NCI-H1694 treated with DMSO at 0.1 percent for 48 hours (cell line): ENCODE measurements at regions not wholly inside any gene's neighbourhood (a gene's known extent, or its start where the extent isn't known, plus 50 kb on each side); places are given as distances from the start of the nearest gene placed in this dataset.

Experiments
- DNase-seq: peaks from one replicate; lab custom pipeline; 2025; lab: John Stamatoyannopoulos, UW

DNA sequence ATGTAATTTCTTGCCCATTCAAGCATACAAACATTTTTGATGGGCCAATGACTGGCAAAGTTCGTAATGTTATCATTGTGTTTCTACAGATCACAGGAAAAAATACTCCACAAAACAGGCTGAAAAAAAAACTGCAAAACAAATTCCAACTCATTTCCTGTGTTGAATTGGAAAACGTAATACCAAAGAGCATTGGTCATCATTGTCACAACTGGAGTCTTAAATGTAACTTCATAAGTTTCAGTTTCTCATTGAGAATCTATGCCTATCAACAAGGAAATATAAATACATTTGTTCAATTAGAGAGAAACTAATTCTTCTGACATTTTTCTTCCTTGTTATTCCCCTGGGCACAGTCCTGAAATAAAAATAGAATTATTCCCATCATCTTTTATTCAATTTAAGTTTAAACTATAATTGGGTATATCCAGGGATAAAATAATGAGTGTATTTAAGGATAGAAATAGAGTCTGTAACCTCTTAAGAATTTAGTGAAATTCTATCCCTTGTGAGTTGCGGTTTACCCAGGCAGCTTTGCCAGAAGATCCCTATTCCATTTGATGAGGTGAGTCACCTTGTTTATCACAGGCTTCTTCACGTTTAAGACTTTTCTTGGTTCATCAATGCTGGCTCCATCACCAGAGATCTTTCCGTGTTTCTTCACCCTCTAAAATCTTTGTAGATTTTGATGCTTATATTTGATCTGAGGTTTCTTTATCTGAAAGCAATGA lies 112.7 kb upstream of the ITGA1 start:
- no peak for DNase-seq

DNA sequence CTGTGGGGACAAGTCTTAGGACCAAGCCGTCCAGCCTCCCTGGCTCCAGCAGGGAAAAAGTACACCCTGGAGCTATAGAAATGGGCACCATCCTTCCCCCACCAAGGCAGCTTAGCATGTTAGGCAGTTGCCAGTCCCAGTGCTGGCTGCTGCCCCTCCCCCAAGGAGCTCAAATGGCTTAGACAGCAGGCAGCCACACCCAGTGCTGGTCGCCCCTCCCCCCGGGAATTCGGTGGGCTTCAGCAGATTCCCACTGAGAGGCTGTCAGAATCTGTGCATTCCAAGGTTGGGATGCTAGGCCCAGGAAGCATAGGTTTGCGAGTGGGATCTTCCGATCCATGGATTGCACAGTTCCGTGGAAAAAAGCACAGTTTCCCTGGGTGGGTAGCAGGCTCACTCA lies 105.2 kb upstream of the ITGA1 start:
- DNase-seq: no peak

- no peak for DNase-seq
These were observed 103.7 kb upstream of the ITGA1 start for GRCh38 chr5:52684051-52684450.

DNA sequence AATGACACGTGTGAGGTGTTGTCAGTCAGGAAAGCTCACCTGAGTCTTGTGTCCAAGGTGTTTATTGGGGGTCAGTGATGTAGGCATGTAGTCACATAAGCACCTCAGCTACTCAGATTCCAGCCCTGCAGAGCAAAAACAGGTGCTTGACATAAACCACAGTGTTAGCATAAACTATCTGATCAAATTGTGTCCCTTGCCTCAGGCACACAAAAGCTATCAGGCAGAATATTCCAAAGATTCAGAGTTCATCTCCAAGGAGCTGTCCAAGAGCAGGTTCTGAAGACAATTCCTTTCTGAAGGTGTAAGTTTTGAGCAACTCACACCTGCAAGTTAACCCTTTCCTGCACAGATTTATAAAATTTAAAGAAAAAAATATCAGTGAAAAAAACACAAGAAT lies 102.2 kb upstream of the ITGA1 start:
- DNase-seq: no peak

GRCh38 chr5:52685971-52686370 lies 101.7 kb upstream of the ITGA1 start:
- DNase-seq: no peak

DNA sequence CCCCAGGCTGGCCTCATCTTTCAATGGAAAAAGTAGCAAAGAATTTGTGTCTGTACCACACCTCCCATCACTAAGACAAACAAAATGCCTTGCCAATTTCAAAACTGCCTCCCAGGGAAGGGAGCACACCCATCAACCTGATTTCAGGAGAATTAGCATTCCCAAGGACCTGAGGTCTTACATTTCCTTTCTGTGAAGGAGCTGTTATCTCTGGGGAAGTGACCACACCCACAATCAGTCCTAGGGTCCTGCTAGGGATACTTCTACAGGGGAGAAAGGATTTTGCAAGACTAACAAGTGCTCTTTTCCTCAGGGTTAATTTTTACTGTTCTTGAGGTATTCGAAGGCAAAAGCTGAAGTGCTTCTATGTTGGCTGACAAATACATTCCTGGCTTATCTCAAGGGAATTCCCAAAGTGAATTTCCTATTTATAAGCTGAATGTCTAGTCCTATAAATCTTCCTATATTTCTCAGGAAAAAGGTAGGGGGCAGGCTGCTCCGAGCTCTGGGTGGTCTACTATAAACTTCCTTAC lies 97.4 kb upstream of the ITGA1 start:
- no peak for DNase-seq

DNA sequence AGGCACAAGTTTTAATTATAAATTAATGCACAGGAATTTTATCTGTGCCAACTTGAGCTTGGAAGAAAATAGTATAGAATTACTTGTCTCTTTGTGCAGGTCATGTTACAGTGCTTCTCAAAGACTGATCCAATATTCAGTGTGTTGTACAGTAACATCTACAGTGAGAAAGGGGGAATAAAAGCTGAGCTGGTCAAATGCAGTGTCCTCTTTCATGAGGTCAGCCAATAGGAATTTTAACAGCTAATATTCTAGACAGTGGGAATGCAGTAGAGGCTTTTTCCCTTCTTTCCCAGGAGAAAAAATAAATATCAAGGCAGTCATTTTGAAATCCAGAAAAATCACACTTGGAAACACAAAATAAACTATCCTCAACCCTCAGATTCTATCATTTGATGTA lies 95.7 kb upstream of the ITGA1 start:
- no peak for DNase-seq

DNA sequence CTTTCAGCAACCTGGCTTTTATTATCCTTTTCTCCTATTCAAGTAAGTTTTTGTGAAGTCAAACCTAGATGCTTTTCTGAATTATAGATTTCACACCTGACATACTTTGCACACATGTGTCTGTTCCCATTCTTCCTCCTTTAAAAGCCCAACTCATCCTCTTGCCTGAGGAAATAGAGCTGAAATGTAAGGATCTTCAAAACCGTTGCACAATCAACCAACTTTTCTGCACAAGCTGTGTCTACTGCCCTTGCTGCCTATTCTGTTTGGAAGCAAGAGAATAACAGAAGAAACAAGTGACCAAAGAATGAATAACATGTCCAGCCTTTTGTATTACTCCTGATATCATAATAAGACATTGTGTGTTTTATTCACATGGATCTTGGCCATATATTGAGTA lies 95.1 kb upstream of the ITGA1 start:
- no peak for DNase-seq

DNA sequence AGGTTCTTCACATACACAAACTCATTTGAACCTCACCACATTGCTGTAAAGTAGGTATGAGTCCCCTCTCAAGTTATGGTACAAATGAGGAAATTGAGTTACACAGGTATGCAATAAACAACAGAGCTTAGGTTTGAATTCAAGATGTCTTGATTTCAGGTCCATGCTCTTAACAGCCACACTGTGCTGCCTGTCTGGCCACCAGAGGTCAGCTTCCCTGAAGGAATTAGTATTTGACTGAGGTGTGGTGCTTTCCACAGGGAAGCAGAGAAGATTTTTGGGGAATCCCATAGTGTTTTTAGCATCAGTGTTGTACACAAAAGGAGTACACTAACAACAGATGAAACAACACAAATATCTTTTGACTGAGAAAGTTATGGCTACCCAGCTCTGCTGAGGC lies 94.4 kb upstream of the ITGA1 start:
- DNase-seq: no peak

- no peak for DNase-seq
These were observed 93.9 kb upstream of the ITGA1 start for GRCh38 chr5:52693836-52694235.

- no peak for DNase-seq
These were observed 93.1 kb upstream of the ITGA1 start for GRCh38 chr5:52694648-52695047.

DNA sequence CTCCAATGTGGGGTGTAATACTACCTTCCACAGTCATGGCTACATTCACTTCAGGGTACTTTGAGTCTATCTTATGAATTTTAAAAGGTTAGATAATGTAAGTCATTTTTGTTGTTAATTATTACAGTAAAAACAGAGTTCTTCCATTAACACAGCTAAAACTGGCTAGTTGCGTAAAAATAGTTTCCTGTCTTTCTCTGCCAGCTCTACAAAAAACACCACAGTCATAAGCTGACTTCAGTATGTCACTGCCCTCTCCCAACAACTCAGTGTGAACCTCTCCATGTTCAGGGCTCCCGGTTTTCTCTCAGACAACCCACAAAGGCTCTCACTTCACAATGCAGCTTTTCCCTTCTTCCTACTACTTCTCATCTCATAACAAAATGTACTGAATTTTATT lies 84.8 kb upstream of the ITGA1 start:
- no peak for DNase-seq

GRCh38 chr5:52703321-52703720 lies 84.4 kb upstream of the ITGA1 start:
- DNase-seq: no peak

DNA sequence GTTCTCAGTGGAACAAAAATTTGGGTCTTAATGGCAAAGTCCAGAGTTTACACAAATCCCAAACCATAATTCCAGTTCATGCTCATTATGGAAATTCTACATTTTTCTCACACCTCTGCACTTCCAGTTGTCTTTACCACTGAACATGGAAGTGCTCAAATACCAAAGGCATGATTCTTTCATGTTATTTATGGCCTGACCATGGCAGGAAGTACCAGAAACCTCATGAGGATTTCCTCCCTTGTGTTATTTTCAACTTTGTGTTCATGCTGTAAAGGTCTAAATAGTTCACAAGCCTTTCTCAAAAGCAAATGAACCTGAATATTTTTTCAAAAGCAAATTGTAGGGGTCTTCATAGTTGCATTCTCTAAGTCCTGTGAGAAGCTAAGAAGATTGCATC lies 82.0 kb upstream of the ITGA1 start:
- DNase-seq: no peak

DNA sequence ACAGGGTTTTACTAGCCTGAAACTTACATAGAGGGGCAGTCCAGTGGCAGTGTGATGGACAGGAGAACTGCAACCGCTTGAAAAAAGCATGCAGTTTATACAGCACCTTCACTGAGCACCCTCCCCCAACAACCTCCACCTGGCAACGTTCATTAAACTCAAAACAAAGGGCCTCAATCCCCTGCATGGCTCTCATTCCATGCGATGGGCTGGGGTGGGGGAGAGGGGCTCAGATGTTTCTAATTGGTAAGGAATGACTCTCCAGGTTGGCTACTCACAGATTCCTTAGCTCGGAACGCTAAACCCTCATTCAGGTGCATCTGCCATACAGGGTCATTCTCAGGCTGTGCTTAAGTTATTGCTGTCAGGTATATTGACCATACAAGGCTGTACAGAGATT lies 80.9 kb upstream of the ITGA1 start:
- no peak for DNase-seq

DNA sequence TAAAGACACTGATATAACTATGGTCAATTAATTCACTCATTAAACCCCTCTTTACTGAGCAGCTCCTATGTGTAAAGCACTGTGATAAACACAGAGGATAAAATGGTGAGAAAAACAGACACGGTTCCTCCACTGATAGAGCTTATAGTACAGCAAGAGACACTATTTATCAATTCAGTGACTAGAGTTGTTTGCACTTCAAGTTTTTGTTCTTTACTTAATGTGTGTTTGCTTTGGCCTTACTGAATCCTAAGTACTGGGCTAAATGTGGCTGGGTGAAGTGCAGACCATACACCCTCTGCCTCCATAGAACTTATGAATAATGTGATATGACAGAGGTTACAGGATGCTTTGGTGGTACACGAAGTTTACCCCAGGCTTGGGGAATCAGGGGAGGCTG lies 80.1 kb upstream of the ITGA1 start:
- no peak for DNase-seq

- DNase-seq: no peak
These were observed 79.3 kb upstream of the ITGA1 start for GRCh38 chr5:52708463-52708862.

DNA sequence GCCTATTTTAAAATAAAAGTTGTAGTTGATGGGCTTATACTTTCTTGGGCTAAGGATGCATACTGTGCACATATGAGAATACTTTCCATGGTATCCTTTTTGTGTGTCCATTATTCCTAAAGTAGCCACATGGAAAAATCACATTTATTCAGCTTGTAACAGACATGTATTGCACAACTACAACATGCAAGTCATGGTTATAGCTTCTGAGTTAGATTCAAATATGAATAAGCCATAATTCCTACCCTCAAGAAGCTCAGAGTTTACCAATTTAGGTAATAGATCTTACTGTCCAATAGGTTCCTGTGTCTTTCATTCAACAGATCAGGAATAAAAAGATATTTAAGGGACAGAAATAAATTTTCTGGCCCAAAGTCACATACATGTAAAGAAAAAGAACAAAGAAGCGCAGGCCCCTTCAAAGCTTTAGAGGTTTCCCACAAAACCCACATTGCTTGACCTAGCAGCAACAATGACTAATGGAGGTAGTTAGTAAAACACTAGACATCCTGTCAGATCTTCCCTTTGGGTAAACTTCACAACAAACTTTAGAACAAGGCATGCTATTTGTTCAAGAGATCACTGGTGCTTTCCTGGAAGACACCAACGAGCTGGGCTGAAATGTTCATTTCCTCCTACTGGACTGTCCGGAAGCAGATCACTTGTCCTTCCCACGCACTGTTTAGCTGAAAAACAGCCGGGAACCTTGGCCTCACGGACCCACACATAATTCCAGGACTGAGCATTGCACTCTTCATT lies 78.4 kb upstream of the ITGA1 start:
- DNase-seq: no peak

GRCh38 chr5:52710310-52710971 lies 77.3 kb upstream of the ITGA1 start:
- DNase-seq: no peak

DNA sequence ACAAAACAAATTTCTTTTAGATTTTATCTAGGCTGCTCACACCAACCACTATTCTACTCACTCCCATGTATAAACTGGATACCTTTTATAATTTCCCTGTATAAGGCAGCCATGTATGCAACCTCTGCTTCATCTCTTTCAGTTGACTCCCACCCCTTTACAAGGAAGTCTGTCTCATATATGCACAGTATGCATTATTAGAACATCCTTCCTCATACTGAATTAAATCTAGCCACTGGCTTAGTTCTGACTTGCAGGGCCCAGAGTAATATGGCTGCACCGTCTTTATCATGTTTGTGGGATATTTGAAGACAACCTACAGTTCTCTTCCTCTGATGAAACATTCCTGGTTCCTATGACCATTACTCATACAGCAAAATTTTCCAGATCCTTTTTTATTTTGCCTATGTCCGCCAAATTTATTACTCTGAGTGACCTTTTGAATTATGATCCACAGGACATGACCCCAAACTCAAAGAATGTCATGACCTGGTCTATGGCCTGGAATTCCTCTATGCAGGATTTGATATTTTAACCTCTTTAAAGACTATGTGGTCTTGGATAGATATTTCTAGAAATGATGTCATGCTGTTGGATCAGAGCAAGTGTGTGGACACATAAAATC lies 76.6 kb upstream of the ITGA1 start:
- DNase-seq: no peak

DNA sequence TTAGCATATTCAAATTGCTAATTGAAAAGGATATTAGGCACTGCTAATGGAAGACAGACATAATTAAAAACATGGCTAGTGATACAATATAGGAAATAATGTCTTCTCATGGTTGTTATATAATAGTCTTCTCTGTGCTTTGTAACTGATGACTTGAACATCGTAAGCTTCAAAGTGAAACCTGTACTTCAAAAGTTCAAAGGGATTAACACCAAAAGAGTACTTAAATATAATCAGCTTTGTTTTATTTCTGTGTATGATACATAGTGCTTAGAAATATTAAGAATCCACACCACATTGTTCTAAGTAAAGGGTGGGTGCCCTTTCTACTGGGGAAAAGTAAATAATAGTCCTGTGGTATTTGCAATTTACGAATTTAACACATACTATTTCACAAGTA lies 75.4 kb upstream of the ITGA1 start:
- DNase-seq: no peak

- DNase-seq: no peak
These were observed 62.5 kb upstream of the ITGA1 start for GRCh38 chr5:52725065-52725746.
